MM.1S (cell line): ENCODE measurements at regions not wholly inside any gene's neighbourhood (a gene's known extent, or its start where the extent isn't known, plus 50 kb on each side); places are given as distances from the start of the nearest gene placed in this dataset.

Source experiments
- DNase-seq: peaks from one replicate; pipeline ENCODE4 v3.0.0-alpha.2; 2015
- H2AFZ ChIP-seq: fragments of 300-600 bp; sonication (generic); 2 replicates; pipeline ENCODE4 v1.6.0; 2016; ENCODE audit warnings: antibody characterized with exemption, low read length
- H3F3A ChIP-seq: fragments of 300-600 bp; sonication (generic); 2 replicates; pipeline ENCODE4 v1.6.1; 2016; ENCODE audit warnings: mild to moderate bottlenecking, antibody characterized with exemption, low read length, moderate library complexity, mixed read lengths; ENCODE audit not compliant: insufficient read depth
- H3K27ac ChIP-seq: fragments of 300-600 bp; sonication (generic); 2 replicates; pipeline ENCODE4 v1.5.1; 2016; ENCODE audit warnings: mild to moderate bottlenecking, low read length
- H3K27me3 ChIP-seq: fragments of 300-600 bp; sonication (generic); replicated peaks from 2 replicates; pipeline ENCODE4 v1.6.0; 2016; ENCODE audit warnings: low read length; ENCODE audit not compliant: insufficient read depth
- H3K36me3 ChIP-seq: fragments of 300-600 bp; sonication (generic); replicated peaks from 2 replicates; pipeline ENCODE4 v1.6.1; 2016; ENCODE audit warnings: mild to moderate bottlenecking, low read length, mixed read lengths; ENCODE audit not compliant: insufficient read depth
- H3K4me1 ChIP-seq: fragments of 300-600 bp; sonication (generic); 2 replicates; pipeline ENCODE4 v1.6.1; 2016; ENCODE audit warnings: low read length, mixed read lengths
- H3K4me2 ChIP-seq: fragments of 300-600 bp; sonication (generic); 2 replicates; pipeline ENCODE4 v1.6.0; 2016; ENCODE audit warnings: low read depth, low read length
- H3K4me3 ChIP-seq: fragments of 300-600 bp; sonication (generic); 2 replicates; pipeline ENCODE4 v1.5.1; 2016; ENCODE audit warnings: low read length, mixed read lengths
- H3K79me2 ChIP-seq: fragments of 300-600 bp; sonication (generic); 2 replicates; pipeline ENCODE4 v1.6.1; 2016; ENCODE audit warnings: mixed run types, low read length, mixed read lengths
- H3K9ac ChIP-seq: fragments of 300-600 bp; sonication (generic); 2 replicates; pipeline ENCODE4 v1.6.1; 2016; ENCODE audit warnings: low read length, mixed read lengths
- H3K9me2 ChIP-seq: fragments of 300-600 bp; sonication (generic); replicated peaks from 2 replicates; pipeline ENCODE4 v1.6.1; 2016; ENCODE audit warnings: mild to moderate bottlenecking, low read length, mixed read lengths; ENCODE audit not compliant: insufficient read depth
- H3K9me3 ChIP-seq: fragments of 300-600 bp; sonication (generic); replicated peaks from 2 replicates; pipeline ENCODE4 v1.6.1; 2016; ENCODE audit warnings: mild to moderate bottlenecking, low read length, mixed read lengths; ENCODE audit not compliant: insufficient read depth
- H4K20me1 ChIP-seq: fragments of 300-600 bp; sonication (generic); 2 replicates; pipeline ENCODE4 v1.6.1; 2016; ENCODE audit warnings: mild to moderate bottlenecking, low read length, moderate library complexity, mixed read lengths; ENCODE audit not compliant: insufficient read depth
- CTCF ChIP-seq: fragments of 300-600 bp; sonication (generic); IDR thresholded peaks from 2 replicates; pipeline ENCODE4 v1.5.1; 2016; ENCODE audit warnings: antibody characterized with exemption, low read length, mixed read lengths
- EZH2 ChIP-seq: fragments of 300-600 bp; sonication (generic); optimal IDR thresholded peaks from 2 replicates; pipeline ENCODE3; 2017; ENCODE audit warnings: low read depth, mild to moderate bottlenecking, antibody characterized with exemption, low read length, mixed read lengths
- EZH2phosphoT487 ChIP-seq: fragments of 300-600 bp; sonication (generic); IDR thresholded peaks from 2 replicates; pipeline ENCODE4 v1.6.1; 2018; ENCODE audit warnings: antibody characterized with exemption, low read length

- Histone ChIP-seq H3K27me3 (no peaks in the 10 kb centered on the region), H3K27ac (no peak overlapping the region), H3K9me3 (no peaks in the 10 kb centered on the region), H4K20me1 (no peaks in the 10 kb centered on the region), H3K4me2 (no peak overlapping the region), H3K9ac (no peak overlapping the region), H3K4me1 (no peaks in the 10 kb centered on the region), H2AFZ (no peak overlapping the region), H3K4me3 (no peak overlapping the region), H3K36me3 (no peaks in the 10 kb centered on the region), H3K9me2 (no peaks in the 10 kb centered on the region), H3F3A (no peaks in the 10 kb centered on the region), H3K79me2 (no peaks in the 10 kb centered on the region)
- no peak for DNase-seq
- TF ChIP-seq EZH2phosphoT487: no peak
- TF ChIP-seq CTCF: no peak
- no peak for TF ChIP-seq EZH2
These were observed 329.2 kb upstream of the COBL start for GRCh38 chr7:51645702-51646298.

GRCh38 chr7:51645255-51645654 is 328.6 kb upstream of the COBL start:
- H4K20me1 ChIP-seq: no peaks in the 10 kb centered on the region
- H3K9ac ChIP-seq: no peak overlapping the region
- no peaks in the 10 kb centered on the region for H3K9me3 ChIP-seq
- no peak for DNase-seq
- no peaks in the 10 kb centered on the region for H3K9me2 ChIP-seq
- no peak overlapping the region for H2AFZ ChIP-seq
- H3K4me2 ChIP-seq: no peak overlapping the region
- H3K27me3 ChIP-seq: no peaks in the 10 kb centered on the region
- no peaks in the 10 kb centered on the region for H3K4me1 ChIP-seq
- H3F3A ChIP-seq: no peaks in the 10 kb centered on the region
- no peak for TF ChIP-seq EZH2
- H3K4me3 ChIP-seq: no peak overlapping the region
- no peak overlapping the region for H3K27ac ChIP-seq
- no peaks in the 10 kb centered on the region for H3K36me3 ChIP-seq
- H3K79me2 ChIP-seq: no peaks in the 10 kb centered on the region

GRCh38 chr7:51644216-51644615 is 327.6 kb upstream of the COBL start:
- Histone ChIP-seq H3K4me3 (no peak overlapping the region), H3K9ac (no peak overlapping the region), H3K27ac (no peak overlapping the region), H4K20me1 (no peaks in the 10 kb centered on the region), H3K9me3 (no peaks in the 10 kb centered on the region), H3K79me2 (no peaks in the 10 kb centered on the region), H3K9me2 (no peaks in the 10 kb centered on the region), H3K4me1 (no peaks in the 10 kb centered on the region), H3F3A (no peaks in the 10 kb centered on the region), H3K27me3 (no peaks in the 10 kb centered on the region), H3K36me3 (no peaks in the 10 kb centered on the region), H2AFZ (no peak overlapping the region), H3K4me2 (no peak overlapping the region)
- TF ChIP-seq EZH2 (no peak), CTCF (no peak), EZH2phosphoT487 (no peak)
- no peak for DNase-seq

- no peaks in the 10 kb centered on the region for H3F3A ChIP-seq
- DNase-seq: no peak
- no peaks in the 10 kb centered on the region for H3K27me3 ChIP-seq
- H3K4me1 ChIP-seq: no peaks in the 10 kb centered on the region
- no peaks in the 10 kb centered on the region for H3K79me2 ChIP-seq
- no peaks in the 10 kb centered on the region for H4K20me1 ChIP-seq
- no peaks in the 10 kb centered on the region for H3K36me3 ChIP-seq
- H3K4me2 ChIP-seq: no peak overlapping the region
- TF ChIP-seq EZH2phosphoT487 (no peak), CTCF (no peak), EZH2 (no peak)
- no peaks in the 10 kb centered on the region for H3K9me3 ChIP-seq
- no peak overlapping the region for H3K27ac ChIP-seq
- no peaks in the 10 kb centered on the region for H3K9me2 ChIP-seq
- no peak overlapping the region for H2AFZ ChIP-seq
- no peak overlapping the region for H3K4me3 ChIP-seq
- no peak overlapping the region for H3K9ac ChIP-seq
These were observed 324.2 kb upstream of the COBL start for GRCh38 chr7:51640841-51641240.
